Keratinocyte (primary cell): ENCODE measurements at regions not wholly inside any gene's neighbourhood (a gene's known extent, or its start where the extent isn't known, plus 50 kb on each side); places are given as distances from the start of the nearest gene placed in this dataset.

ENCODE experiments used
- DNase-seq: peaks from one replicate; pipeline ENCODE4 v3.0.0-alpha.2; 2011; ENCODE audit warnings: low read depth, missing footprints, low spot score
- FAIRE-seq: peaks from 2 replicates; lab custom pipeline; 2011; peaks lifted over from hg19 to GRCh38; lab: Jason Lieb, UNC
- H2AFZ ChIP-seq: 2 replicates; pipeline ENCODE4 v1.6.0; 2012; ENCODE audit warnings: low read length, control low read depth, inconsistent platforms; ENCODE audit not compliant: control insufficient read depth
- H3K27ac ChIP-seq: 2 replicates; pipeline ENCODE4 v1.5.1; 2011; ENCODE audit warnings: low read length; ENCODE audit not compliant: control insufficient read depth, insufficient read depth
- H3K27me3 ChIP-seq: 3 replicates; pipeline ENCODE4 v1.6.0; 2011; ENCODE audit warnings: low read length; ENCODE audit not compliant: control insufficient read depth, insufficient read depth; ENCODE audit errors: extremely low read depth
- H3K36me3 ChIP-seq, 2 experiments: 2 replicates in 1 of 2; 3 replicates in 1 of 2; pipeline ENCODE4 v1.5.1; 2011; ENCODE audit warnings: low read length in 2 of 2, mild to moderate bottlenecking in 1 of 2; ENCODE audit not compliant: control insufficient read depth in 2 of 2, insufficient read depth in 2 of 2; ENCODE audit errors: extremely low read depth in 1 of 2
- H3K4me1 ChIP-seq: 3 replicates; pipeline ENCODE4 v1.5.1; 2011; ENCODE audit warnings: low read length; ENCODE audit not compliant: control insufficient read depth, insufficient read depth; ENCODE audit errors: extremely low read depth
- H3K4me2 ChIP-seq: 3 replicates; pipeline ENCODE4 v1.6.0; 2011; ENCODE audit warnings: low read depth, low read length; ENCODE audit not compliant: control insufficient read depth, insufficient read depth; ENCODE audit errors: extremely low read depth
- H3K4me3 ChIP-seq, 3 experiments: fragments of 200-600 bp in 1 of 3; sonication (generic) in 1 of 3; 2 replicates in 2 of 3; 3 replicates in 1 of 3; pipeline ENCODE4 v1.5.1; 2011 to 2016; ENCODE audit warnings: low read length in 3 of 3, mild to moderate bottlenecking in 3 of 3, control low read depth in 2 of 3, inconsistent platforms in 1 of 3, low read depth in 1 of 3, mixed read lengths in 1 of 3, mixed run types in 1 of 3, moderate library complexity in 1 of 3; ENCODE audit not compliant: control insufficient read depth in 2 of 3, insufficient read depth in 2 of 3; ENCODE audit errors: extremely low read depth in 1 of 3
- H3K79me2 ChIP-seq: 2 replicates; pipeline ENCODE4 v1.6.0; 2012; ENCODE audit warnings: low read length; ENCODE audit not compliant: control insufficient read depth, insufficient read depth
- H3K9ac ChIP-seq: 3 replicates; pipeline ENCODE4 v1.6.0; 2011; ENCODE audit warnings: low read length; ENCODE audit not compliant: control insufficient read depth, insufficient read depth; ENCODE audit errors: extremely low read depth
- H3K9me1 ChIP-seq: 3 replicates; pipeline ENCODE4 v1.6.0; 2011; ENCODE audit warnings: low read length; ENCODE audit not compliant: control insufficient read depth, insufficient read depth; ENCODE audit errors: extremely low read depth
- H3K9me3 ChIP-seq: 2 replicates; pipeline ENCODE4 v1.5.1; 2012; ENCODE audit warnings: low read depth, low read length; ENCODE audit not compliant: control insufficient read depth
- H4K20me1 ChIP-seq: 3 replicates; pipeline ENCODE4 v1.6.0; 2011; ENCODE audit warnings: low read length; ENCODE audit not compliant: control insufficient read depth, insufficient read depth; ENCODE audit errors: extremely low read depth
- EZH2 ChIP-seq: IDR thresholded peaks from one replicate; pipeline ENCODE4 v1.6.1; 2012; ENCODE audit warnings: inconsistent platforms, mild to moderate bottlenecking, low read length, moderate library complexity
- dilution Hi-C: fragments of 300-500 bp; cut with MboI; formaldehyde crosslinking; loops from one replicate; pipeline ENCODE4 v1.7.0; 2020; ENCODE audit warnings: low sequenced_read_pairs; ENCODE audit not compliant: extremely low pct_ligation_motif_present
- TF ChIP-seq, protein P1 (sequence below), 3 experiments: IDR thresholded peaks in 1 of 3; conservative IDR thresholded peaks in 1 of 3; optimal IDR thresholded peaks in 1 of 3; 2 replicates in 2 of 3; 3 replicates in 1 of 3; pipeline versions ENCODE3 to v1.5.1; 2011; ENCODE audit warnings: low read length in 3 of 3, mild to moderate bottlenecking in 3 of 3, moderate library complexity in 2 of 3, control low read depth in 1 of 3, inconsistent platforms in 1 of 3; ENCODE audit not compliant: insufficient read depth in 2 of 3; ENCODE audit errors: extremely low read depth in 1 of 3

DNA sequence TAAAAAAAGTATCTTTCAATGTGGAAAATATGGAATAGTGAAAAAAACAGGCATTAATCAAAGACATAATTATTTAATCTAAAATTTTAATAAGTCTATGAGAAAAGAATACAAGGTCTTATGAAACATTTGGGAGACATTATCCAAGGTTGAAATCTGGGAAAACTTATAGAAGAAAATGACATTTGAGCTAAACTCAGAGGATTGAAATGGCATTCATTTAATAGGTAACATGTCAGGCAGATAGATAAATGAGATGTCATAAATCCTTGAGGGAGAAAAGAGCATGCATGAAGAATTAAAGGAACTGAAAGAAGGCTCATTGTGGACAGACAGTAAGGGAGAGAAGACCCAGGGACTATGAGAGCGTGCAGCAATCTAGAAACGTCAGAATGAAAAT, 284.4 kb downstream of the PRR16 start:
- no peaks in the 10 kb centered on the region for H4K20me1 ChIP-seq
- dilution Hi-C loops: no loop called here
- TF ChIP-seq, protein P1, sequence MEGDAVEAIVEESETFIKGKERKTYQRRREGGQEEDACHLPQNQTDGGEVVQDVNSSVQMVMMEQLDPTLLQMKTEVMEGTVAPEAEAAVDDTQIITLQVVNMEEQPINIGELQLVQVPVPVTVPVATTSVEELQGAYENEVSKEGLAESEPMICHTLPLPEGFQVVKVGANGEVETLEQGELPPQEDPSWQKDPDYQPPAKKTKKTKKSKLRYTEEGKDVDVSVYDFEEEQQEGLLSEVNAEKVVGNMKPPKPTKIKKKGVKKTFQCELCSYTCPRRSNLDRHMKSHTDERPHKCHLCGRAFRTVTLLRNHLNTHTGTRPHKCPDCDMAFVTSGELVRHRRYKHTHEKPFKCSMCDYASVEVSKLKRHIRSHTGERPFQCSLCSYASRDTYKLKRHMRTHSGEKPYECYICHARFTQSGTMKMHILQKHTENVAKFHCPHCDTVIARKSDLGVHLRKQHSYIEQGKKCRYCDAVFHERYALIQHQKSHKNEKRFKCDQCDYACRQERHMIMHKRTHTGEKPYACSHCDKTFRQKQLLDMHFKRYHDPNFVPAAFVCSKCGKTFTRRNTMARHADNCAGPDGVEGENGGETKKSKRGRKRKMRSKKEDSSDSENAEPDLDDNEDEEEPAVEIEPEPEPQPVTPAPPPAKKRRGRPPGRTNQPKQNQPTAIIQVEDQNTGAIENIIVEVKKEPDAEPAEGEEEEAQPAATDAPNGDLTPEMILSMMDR (optimal IDR thresholded peaks at IDR 0.05 in 1 of 3, IDR thresholded peaks at IDR 0.05 in 1 of 3, conservative IDR thresholded peaks at IDR 0.05 in 1 of 3; ENCODE audit: extremely low read depth in 1 of 3, insufficient read depth in 2 of 3, low read length in 3 of 3): no peak
- no peak for TF ChIP-seq EZH2

DNA sequence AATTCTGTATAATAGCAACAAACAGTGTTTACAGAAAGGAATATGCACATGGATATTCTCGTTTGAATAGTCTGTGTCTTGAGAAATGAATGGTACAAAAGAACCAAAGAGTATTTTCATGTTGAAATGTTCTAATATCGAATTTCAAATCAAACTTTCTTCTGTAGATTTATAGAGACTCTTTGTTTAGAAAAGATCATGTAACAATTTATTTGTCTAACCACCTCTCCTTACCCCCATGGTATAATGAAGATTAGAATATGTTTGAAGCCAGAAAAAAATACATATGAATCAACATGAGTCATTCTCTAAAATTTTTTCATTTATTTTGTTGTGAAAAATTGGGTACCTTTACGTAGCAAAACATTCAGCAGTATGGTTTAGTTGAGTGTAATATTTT, 285.6 kb downstream of the PRR16 start:
- FAIRE-seq: no peak
- H3K27me3 ChIP-seq: no peaks in the 10 kb centered on the region
- H3K36me3 ChIP-seq: no peaks in the 10 kb centered on the region
- H3K79me2 ChIP-seq: no peaks in the 10 kb centered on the region
- H3K4me3 ChIP-seq: no peak overlapping the region
- H4K20me1 ChIP-seq: no peaks in the 10 kb centered on the region
- no peaks in the 10 kb centered on the region for H3K4me1 ChIP-seq
- TF ChIP-seq, protein P1 (optimal IDR thresholded peaks at IDR 0.05 in 1 of 3, IDR thresholded peaks at IDR 0.05 in 1 of 3, conservative IDR thresholded peaks at IDR 0.05 in 1 of 3; ENCODE audit: extremely low read depth in 1 of 3, insufficient read depth in 2 of 3, low read length in 3 of 3): no peak
- TF ChIP-seq EZH2: no peak
- dilution Hi-C loops: no loop called here
- H3K9ac ChIP-seq: no peak overlapping the region
- H3K9me3 ChIP-seq: no peaks in the 10 kb centered on the region
- H3K9me1 ChIP-seq: no peaks in the 10 kb centered on the region
- H3K4me2 ChIP-seq: no peak overlapping the region
- DNase-seq: no peak
- H3K27ac ChIP-seq: no peak overlapping the region
- H2AFZ ChIP-seq: no peak overlapping the region

More for the DNA sequence above, 284.4 kb downstream of the PRR16 start:
- no peaks in the 10 kb centered on the region for H3K79me2 ChIP-seq
- no peak overlapping the region for H2AFZ ChIP-seq
- H3K9me3 ChIP-seq: no peaks in the 10 kb centered on the region
- no peaks in the 10 kb centered on the region for H3K27me3 ChIP-seq
- H3K9ac ChIP-seq: no peak overlapping the region
- no peaks in the 10 kb centered on the region for H3K4me1 ChIP-seq
- DNase-seq: no peak
- H3K4me2 ChIP-seq: no peak overlapping the region
- no peak for FAIRE-seq
- H3K36me3 ChIP-seq: no peaks in the 10 kb centered on the region
- H3K27ac ChIP-seq: no peak overlapping the region
- H3K9me1 ChIP-seq: no peaks in the 10 kb centered on the region
- no peak overlapping the region for H3K4me3 ChIP-seq
